RWPE1 (cell line): ENCODE measurements at regions not wholly inside any gene's neighbourhood (a gene's known extent, or its start where the extent isn't known, plus 50 kb on each side); places are given as distances from the start of the nearest gene placed in this dataset.

Experiments used
- CTCF ChIA-PET: fragments of 350-600 bp; sonication (Branson Sonifier 250); formaldehyde crosslinking; extraction: SDS; loops from one replicate; lab custom pipeline; 2021; lab: Yijun Ruan, JAX
- POLR2A ChIA-PET: fragments of 400-600 bp; formaldehyde crosslinking; extraction: SDS; loops from one replicate; lab custom pipeline; 2020; ENCODE audit warnings: antibody characterized with exemption; ENCODE audit not compliant: low non-redundant PET; lab: Yijun Ruan, JAX
- DNase-seq: peaks from one replicate; pipeline ENCODE4 v3.0.0; 2012; ENCODE audit warnings: low spot score
- H3K27ac ChIP-seq: fragments of 450-650 bp; 2 replicates; pipeline ENCODE4 v1.5.1; 2017
- CTCF ChIP-seq: fragments of 450-650 bp; conservative IDR thresholded peaks from 2 replicates; pipeline ENCODE4 v1.5.1; 2017; ENCODE audit warnings: low read depth, mild to moderate bottlenecking

DNA sequence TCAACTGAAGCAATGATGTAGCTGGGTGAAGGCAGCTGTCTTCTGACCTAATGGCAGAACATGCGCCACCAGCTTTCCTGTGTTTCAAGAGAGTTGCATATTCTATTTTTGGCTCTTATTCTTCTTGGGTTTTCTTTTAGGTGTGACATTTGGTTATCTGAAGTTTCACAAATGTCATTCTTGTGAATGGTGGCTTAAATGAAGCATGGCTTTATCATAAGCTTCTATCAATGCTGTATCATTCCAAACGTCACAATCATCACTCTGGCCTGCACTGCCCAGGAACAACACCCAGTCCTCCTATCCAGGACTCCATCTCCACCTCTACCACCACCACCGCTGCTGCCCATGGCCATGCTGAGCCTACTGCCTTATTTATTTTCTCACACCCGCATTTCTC lies 69.7 kb upstream of the WWC2 start:
- ChIA-PET POLR2A (no interaction called here), CTCF (interaction anchor here (0.7 kb wide), 1 partner anchor 13 kb away, joined by 3 read pairs; no protein-coding TSS in a partner anchor)
- no peak for TF ChIP-seq CTCF
- no peak for DNase-seq
- H3K27ac ChIP-seq = no peak overlapping the region

DNA sequence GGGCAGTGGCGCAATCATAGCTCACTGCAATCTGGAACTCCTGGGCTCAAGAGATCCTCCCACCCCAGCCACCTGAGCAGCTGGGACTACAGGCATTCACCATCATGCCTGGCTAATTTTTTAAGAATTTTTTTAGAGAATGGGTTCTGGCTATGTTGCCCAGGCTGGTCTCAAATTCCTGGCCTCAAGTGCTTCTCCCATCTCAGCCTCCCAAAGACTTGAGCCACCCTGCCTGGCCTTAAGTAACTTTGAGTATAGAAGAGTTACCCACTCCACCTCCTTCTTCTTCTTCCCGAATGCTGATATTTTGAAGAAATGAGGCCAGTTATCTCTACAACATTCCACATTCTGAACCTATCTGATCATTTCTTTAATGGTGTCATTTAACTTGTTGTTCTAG lies 72.4 kb upstream of the WWC2 start:
- H3K27ac ChIP-seq = no peak overlapping the region
- POLR2A ChIA-PET = no interaction called here
- CTCF ChIA-PET = interaction anchor here (0.6 kb wide), 1 partner anchor 755 kb away, joined by 3 read pairs; no protein-coding TSS in a partner anchor
- no peak for TF ChIP-seq CTCF
- no peak for DNase-seq

GRCh38 chr4:183022617-183023016 lies 76.4 kb upstream of the WWC2 start:
- no peak overlapping the region for H3K27ac ChIP-seq
- ChIA-PET CTCF (no interaction called here), POLR2A (no interaction called here)
- no peak for DNase-seq
- no peak for TF ChIP-seq CTCF

DNA sequence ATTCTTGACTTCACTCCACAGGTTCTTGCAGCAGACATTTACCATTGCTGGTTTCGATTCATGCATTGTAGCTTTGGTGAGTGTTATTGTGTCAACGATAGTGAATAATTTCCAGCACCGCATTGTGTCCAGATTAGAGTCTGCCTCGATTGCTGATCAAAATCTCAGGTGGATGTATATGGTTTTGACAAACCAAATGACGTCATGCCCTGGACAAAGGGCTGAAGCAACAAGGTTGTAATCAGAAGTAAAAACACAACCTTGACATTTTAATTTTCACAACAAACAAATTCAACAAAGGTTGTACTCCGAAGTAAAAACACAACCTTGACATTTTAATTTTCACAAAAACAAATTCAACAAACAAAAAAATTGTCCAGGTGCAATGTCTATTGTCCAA lies 81.1 kb upstream of the WWC2 start:
- POLR2A ChIA-PET = no interaction called here
- no peak overlapping the region for H3K27ac ChIP-seq
- TF ChIP-seq CTCF = no peak
- DNase-seq = no peak
- CTCF ChIA-PET = no interaction called here

GRCh38 chr4:183014361-183015084 lies 84.5 kb upstream of the WWC2 start:
- no peak for DNase-seq
- no peak for TF ChIP-seq CTCF
- ChIA-PET POLR2A (no interaction called here), CTCF (no interaction called here)
- H3K27ac ChIP-seq = no peak overlapping the region

DNA sequence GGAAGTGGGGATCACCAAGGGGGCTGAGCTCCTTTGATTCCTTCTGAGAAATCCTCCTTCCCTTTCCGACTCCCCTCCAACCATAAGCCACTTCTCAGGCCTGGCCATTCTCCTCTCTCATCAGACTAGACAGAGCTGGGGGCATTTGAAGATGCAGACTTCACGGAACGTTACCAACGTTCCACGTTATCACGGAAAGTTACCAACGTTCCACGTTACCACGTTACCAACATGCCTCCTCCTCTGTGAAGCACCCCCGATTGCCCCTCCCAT lies 85.4 kb upstream of the WWC2 start:
- POLR2A ChIA-PET = no interaction called here
- CTCF ChIA-PET = interaction anchor here (0.6 kb wide), 1 partner anchor 394 kb away, joined by 4 read pairs; no protein-coding TSS in a partner anchor
- no peak overlapping the region for H3K27ac ChIP-seq
- DNase-seq = no peak
- TF ChIP-seq CTCF = no peak
